Kidney epithelial cell (primary cell): ENCODE measurements at regions not wholly inside any gene's neighbourhood (a gene's known extent, or its start where the extent isn't known, plus 50 kb on each side); places are given as distances from the start of the nearest gene placed in this dataset.

ENCODE experiments used
- DNase-seq: peaks from one replicate; pipeline ENCODE4 v3.0.0-alpha.2; 2010; ENCODE audit warnings: low read depth
- H3K27me3 ChIP-seq: 2 replicates; pipeline ENCODE4 v1.6.0; 2011; ENCODE audit warnings: low read length; ENCODE audit not compliant: control insufficient read depth, insufficient read depth
- H3K36me3 ChIP-seq: 2 replicates; pipeline ENCODE4 v1.5.1; 2011; ENCODE audit warnings: low read length; ENCODE audit not compliant: control insufficient read depth, insufficient read depth
- H3K4me3 ChIP-seq: 2 replicates; pipeline ENCODE4 v1.5.1; 2011; ENCODE audit warnings: low read depth, mild to moderate bottlenecking, control low read depth, low read length
- CTCF ChIP-seq: IDR thresholded peaks from 2 replicates; pipeline ENCODE4 v1.5.1; 2011; ENCODE audit warnings: mild to moderate bottlenecking, moderate library complexity, low read length, control low read depth, inconsistent platforms; ENCODE audit not compliant: insufficient read depth, poor library complexity, severe bottlenecking

- Histone ChIP-seq H3K4me3 (no peak overlapping the region), H3K27me3 (no peaks in the 10 kb centered on the region), H3K36me3 (no peaks in the 10 kb centered on the region)
- no peak for TF ChIP-seq CTCF
- DNase-seq: no peak
Observed at GRCh38 chr3:146325170-146325569, 74.3 kb upstream of the PLSCR4 start.

GRCh38 chr3:146322216-146322817 lies 71.4 kb upstream of the PLSCR4 start:
- Histone ChIP-seq H3K36me3 (no peaks in the 10 kb centered on the region), H3K27me3 (no peaks in the 10 kb centered on the region), H3K4me3 (no peak overlapping the region)
- TF ChIP-seq CTCF: no peak
- DNase-seq: no peak

- Histone ChIP-seq H3K36me3 (no peaks in the 10 kb centered on the region), H3K27me3 (no peaks in the 10 kb centered on the region), H3K4me3 (no peak overlapping the region)
- no peak for DNase-seq
- no peak for TF ChIP-seq CTCF
Observed at GRCh38 chr3:146314871-146315270, 64.0 kb upstream of the PLSCR4 start.

- peak; percentile 10 for DNase-seq
- no peak overlapping the region for H3K4me3 ChIP-seq
- no peak for TF ChIP-seq CTCF
Observed at GRCh38 chr3:146313746-146314111, 62.8 kb upstream of the PLSCR4 start.

GRCh38 chr3:146313031-146313745 lies 62.3 kb upstream of the PLSCR4 start:
- Histone ChIP-seq H3K4me3 (no peak overlapping the region), H3K36me3 (no peaks in the 10 kb centered on the region), H3K27me3 (no peaks in the 10 kb centered on the region)
- no peak for DNase-seq
- TF ChIP-seq CTCF: no peak

More at GRCh38 chr3:146313746-146314111, 62.8 kb upstream of the PLSCR4 start:
- Histone ChIP-seq H3K27me3 (no peaks in the 10 kb centered on the region), H3K36me3 (no peaks in the 10 kb centered on the region)

GRCh38 chr3:146308682-146309081 lies 57.8 kb upstream of the PLSCR4 start:
- Histone ChIP-seq H3K4me3 (no peak overlapping the region), H3K36me3 (no peaks in the 10 kb centered on the region), H3K27me3 (no peaks in the 10 kb centered on the region)
- DNase-seq: no peak
- TF ChIP-seq CTCF: no peak
